ENCODE measurements at regions not wholly inside any gene's neighbourhood (a gene's known extent, or its start where the extent isn't known, plus 50 kb on each side); places are given as distances from the start of the nearest gene placed in this dataset.

GRCh38 chr2:56013475-56013874 is 89.9 kb upstream of the EFEMP1 start:
- no peak for TF ChIP-seq CTCF (IDR thresholded peaks at IDR 0.05; ENCODE audit: poor library complexity)
- no peak for TF ChIP-seq EZH2 (IDR thresholded peaks at IDR 0.05; ENCODE audit: borderline replicate concordance)
- TF ChIP-seq EZH2phosphoT487 (IDR thresholded peaks at IDR 0.05; ENCODE audit: low read depth, severe bottlenecking, unreplicated experiment) = no peak

Measured in hepatocyte (in vitro differentiated cells).